ENCODE measurements at regions not wholly inside any gene's neighbourhood (a gene's known extent, or its start where the extent isn't known, plus 50 kb on each side); places are given as distances from the start of the nearest gene placed in this dataset.
"Not testable (repeated sequence)": the region's sequence is repeated elsewhere in the genome, so short reads cannot be mapped to it uniquely, and the experiment has no call there.

- no peak for DNase-seq (ENCODE audit: low read depth in 2 of 2)
Measured at GRCh38 chr12:60693019-60693626, 1097.3 kb downstream of the SLC16A7 start.

DNA sequence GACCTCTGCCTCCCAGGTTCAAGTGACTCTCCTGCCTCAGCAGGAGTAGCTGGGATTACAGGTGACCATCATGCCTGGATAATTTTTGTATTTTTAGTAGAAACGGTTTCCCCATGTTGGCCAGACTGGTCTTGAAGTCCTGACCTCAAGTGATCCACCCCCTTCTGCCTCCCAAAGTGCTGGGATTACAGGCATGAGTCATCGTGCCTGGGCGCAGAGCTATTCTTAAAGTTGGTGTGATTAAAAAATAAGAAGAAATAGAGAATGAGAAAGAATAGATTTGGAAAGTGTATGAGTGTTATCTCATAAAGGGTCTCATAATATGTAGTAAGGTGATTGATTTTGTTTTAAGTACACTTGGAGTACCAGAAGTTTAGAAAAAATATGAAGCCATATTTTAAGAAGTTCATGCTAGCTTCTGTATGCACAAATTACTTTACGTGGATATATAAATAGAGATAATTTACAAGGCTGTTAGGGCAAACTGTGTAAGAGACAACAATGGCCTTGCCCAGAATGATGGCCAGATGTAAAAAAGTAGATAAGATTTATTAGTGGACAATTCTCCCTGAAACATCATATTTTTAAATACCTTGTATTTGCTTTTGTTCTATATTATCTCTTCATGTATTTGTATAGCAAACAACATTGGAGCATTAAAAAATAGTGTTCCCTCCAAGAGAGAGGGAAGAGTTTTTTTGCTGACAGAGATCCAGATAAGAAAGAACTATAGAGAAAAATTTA, 1108.5 kb downstream of the SLC16A7 start:
- no peak for DNase-seq (ENCODE audit: low read depth in 2 of 2)

- DNase-seq (ENCODE audit: low read depth in 2 of 2) = no peak
Measured at GRCh38 chr12:60710246-60710645, 1114.4 kb downstream of the SLC16A7 start.

DNA sequence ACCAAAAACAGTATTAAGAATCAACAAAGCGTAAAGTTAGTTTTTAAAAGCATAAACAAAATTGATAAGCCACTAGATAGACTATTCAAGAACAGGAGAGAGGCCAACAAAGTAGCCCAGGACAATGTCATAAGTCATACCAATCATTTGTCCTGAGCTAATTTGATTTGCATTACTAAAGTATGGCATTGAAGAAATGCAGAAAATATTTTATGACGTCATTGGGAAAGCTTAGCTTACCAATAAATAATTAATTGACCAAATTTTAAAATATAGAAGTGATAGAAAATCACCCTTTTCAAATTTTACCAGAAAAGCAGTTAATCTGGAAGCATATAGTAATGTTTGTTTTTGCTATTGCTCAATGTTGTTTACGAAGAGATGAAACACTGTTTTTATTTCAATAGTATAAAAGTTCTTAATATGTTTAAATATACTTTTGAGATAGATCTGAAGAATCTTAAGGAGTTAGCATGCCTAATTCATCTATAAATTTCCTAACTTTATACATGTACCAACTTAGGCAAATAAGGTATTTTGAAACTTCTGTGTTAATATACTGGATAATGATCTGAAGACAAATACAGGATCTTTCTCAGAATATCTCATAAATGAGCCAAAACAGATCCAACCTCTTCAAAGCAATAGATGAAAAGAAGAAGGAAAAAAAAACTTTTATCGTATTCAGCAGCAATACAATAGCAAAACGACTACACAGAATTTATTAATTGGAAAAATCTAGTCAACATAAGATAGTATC, 1118.5 kb downstream of the SLC16A7 start:
- no peak for DNase-seq (ENCODE audit: low read depth in 2 of 2)

GRCh38 chr12:60724475-60724874, 1128.6 kb downstream of the SLC16A7 start:
- no peak for DNase-seq (ENCODE audit: low read depth in 2 of 2)

- DNase-seq (ENCODE audit: low read depth in 2 of 2) = no peak
Measured at GRCh38 chr12:60724984-60725383, 1129.2 kb downstream of the SLC16A7 start.

DNA sequence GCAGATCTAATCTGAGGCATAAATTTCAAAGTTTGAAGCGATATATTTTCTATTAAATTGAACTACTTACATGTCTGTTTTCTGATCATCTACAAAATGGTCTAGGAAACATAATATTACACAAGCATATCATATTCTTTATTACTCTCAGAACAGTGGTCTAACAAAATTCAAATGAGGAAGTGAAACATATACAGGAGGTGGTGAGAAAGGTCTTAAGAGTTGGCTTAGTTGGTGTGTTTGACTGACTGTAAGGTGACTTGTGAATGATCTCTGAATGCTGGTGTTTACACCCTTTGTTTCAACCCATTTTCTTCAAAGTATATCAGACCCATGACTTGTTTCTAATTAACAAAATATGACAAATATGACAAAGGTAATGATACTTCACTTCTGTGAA, 1156.8 kb downstream of the SLC16A7 start:
- no peak for DNase-seq (ENCODE audit: low read depth in 2 of 2)

- DNase-seq (ENCODE audit: low read depth in 2 of 2) = no peak
Measured at GRCh38 chr12:60758224-60758623, 1162.4 kb downstream of the SLC16A7 start.

DNA sequence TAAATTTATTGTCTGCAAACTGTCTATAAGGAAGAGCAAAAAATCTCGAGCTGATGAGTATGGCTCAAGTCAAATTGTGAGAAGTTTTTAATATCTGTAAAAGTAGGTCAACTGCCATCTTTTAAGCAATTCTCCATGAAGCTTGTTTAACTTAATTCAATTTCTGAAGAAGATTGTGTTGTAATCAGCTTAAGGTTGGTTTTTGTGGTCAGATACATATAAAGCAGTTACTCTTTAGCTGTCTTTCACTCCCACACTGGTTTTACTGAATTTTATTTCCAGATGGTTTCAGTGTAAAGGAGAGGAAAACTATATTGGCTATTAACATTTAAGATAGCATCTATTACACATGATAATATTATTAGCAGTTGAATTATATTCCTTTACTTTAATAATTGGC, 1165.1 kb downstream of the SLC16A7 start:
- DNase-seq (ENCODE audit: low read depth in 2 of 2) = no peak

DNA sequence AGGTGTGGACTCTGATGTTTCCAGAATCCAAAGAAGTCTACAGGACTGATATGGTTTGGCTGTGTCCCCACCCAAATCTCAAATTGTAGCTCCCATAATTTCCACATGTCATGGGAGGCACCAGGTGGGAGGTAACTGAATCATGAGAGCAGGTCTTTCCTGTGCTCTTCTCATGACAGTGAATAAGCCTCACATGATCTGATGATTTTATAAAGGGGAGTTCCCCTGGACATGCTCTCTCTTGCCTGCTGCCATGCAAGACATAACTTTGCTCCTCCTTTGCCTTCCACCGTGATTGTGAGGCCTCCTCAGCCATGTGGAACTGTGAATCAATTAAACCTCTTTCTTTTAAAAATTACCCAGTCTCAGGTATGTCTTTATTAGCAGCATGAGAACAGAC, 1205.3 kb downstream of the SLC16A7 start:
- not testable (repeated sequence) for DNase-seq (ENCODE audit: low read depth in 2 of 2)

DNA sequence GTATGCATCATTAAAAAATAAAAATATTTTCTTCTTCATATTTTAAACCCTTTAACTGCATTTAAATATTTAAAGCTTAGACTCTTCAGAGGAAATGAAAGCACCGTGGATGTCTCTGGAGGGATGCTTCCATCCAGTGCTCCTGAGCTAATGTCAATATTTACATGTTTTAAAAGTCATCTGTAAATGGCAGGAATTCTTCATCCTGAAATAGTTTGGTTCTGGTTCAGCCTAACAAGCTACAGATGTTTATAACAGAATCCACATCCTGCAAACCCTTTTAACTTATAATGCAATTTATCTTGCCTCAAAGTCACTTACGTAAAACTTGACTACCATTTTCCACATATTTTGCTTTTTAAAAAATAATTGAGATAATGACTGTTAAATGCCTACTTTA, 1207.3 kb downstream of the SLC16A7 start:
- no peak for DNase-seq (ENCODE audit: low read depth in 2 of 2)

- DNase-seq (ENCODE audit: low read depth in 2 of 2) = no peak
Measured at GRCh38 chr12:60805364-60805763, 1209.5 kb downstream of the SLC16A7 start.

GRCh38 chr12:60819794-60820193, 1224.0 kb downstream of the SLC16A7 start:
- DNase-seq (ENCODE audit: low read depth in 2 of 2) = no peak

GRCh38 chr12:60822580-60822979, 1226.8 kb downstream of the SLC16A7 start:
- DNase-seq (ENCODE audit: low read depth in 2 of 2) = no peak

GRCh38 chr12:60830381-60830780, 1234.6 kb downstream of the SLC16A7 start:
- DNase-seq (ENCODE audit: low read depth in 2 of 2) = no peak

- no peak for DNase-seq (ENCODE audit: low read depth in 2 of 2)
Measured at GRCh38 chr12:60832290-60832689, 1236.5 kb downstream of the SLC16A7 start.

- DNase-seq (ENCODE audit: low read depth in 2 of 2) = no peak
Measured at GRCh38 chr12:60834372-60834771, 1238.5 kb downstream of the SLC16A7 start.

DNA sequence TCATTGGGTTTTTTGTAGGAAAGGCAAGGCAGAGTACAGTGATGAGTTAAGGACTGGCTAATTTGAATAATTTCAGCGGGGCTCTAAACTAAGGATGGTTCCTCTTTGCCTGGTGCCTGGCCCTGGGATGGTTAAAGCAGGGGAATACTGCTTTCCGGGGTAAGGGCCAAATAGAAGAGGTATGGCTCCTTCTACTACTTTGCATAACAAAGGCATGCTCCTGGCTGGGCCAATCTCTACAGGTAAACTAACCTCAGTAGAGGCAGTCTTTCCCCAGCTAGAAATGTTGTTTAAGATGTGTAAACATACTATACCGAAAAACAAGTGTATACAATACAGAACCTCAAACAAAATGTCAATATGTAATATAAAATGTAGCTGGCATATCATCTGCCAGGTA, 1239.0 kb downstream of the SLC16A7 start:
- DNase-seq (ENCODE audit: low read depth in 2 of 2) = no peak

- DNase-seq (ENCODE audit: low read depth in 2 of 2) = no peak
Measured at GRCh38 chr12:60836651-60837050, 1240.8 kb downstream of the SLC16A7 start.

DNA sequence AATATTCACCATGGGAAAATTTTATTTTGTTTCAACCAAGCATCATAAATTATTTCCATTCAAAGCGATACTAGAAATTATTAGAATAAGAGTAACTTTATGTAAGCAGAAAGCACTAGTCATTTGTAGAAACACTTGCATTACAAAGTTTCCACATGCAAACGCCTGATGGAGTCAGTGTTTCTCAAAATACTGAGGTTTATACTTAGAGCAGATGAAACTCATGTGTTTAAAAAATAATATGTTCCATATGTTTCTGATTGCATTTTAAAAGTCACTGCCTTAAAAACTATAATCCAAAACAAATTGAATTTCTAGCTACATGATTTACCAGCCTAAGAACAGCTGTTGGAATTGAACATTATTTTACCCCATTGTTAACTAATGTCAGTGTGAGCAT, 1246.4 kb downstream of the SLC16A7 start:
- DNase-seq (ENCODE audit: low read depth in 2 of 2) = no peak

DNA sequence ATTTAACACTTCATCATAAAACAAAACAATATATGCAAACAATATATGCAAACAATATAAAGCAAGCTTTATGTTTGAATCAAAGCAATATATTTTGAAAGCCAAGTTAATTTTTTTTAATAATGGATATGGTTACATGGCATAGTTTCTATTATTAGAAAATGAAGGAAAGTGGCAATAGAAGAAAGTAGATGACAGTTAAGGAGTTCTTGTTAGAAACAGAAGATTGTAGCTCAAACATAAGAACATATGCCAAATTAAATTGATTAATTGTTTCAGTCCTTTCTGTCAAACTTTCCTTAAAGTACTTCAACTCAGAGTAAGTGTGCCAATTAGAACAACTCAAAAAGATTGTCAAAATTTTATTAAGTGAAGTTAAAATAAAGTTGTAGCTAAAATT, 1248.3 kb downstream of the SLC16A7 start:
- no peak for DNase-seq (ENCODE audit: low read depth in 2 of 2)

- DNase-seq (ENCODE audit: low read depth in 2 of 2) = no peak
Measured at GRCh38 chr12:60844875-60845274, 1249.0 kb downstream of the SLC16A7 start.

DNA sequence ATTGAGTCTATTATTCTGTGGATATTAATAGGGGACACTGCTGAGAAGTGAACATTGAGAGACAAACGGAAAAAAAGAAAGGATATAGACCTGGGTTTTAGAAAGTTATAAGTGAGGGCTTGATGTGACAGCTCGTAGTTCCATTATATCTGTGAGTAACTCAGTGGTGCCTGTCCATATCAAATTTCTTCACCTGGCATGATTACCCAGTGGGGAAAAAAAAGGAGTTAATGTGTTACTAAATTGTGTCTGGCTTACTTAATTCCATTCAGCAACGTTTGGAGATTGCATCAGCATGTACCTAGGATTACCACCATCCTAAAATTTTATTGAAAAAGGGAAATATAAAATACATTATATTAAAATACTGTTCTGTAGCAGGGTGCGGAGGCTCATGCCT, 1249.9 kb downstream of the SLC16A7 start:
- no peak for DNase-seq (ENCODE audit: low read depth in 2 of 2)
